IPS-15b (cell line): ENCODE measurements at regions not wholly inside any gene's neighbourhood (a gene's known extent, or its start where the extent isn't known, plus 50 kb on each side); places are given as distances from the start of the nearest gene placed in this dataset.
"Not testable (repeated sequence)": the region's sequence is repeated elsewhere in the genome, so short reads cannot be mapped to it uniquely, and the experiment has no call there.

Source experiments
- H3K27me3 ChIP-seq: one replicate; pipeline ENCODE4 v1.6.1; 2013; ENCODE audit warnings: low read length; ENCODE audit not compliant: control insufficient read depth, insufficient read depth
- H3K36me3 ChIP-seq: one replicate; pipeline ENCODE4 v1.6.1; 2013; ENCODE audit warnings: low read length; ENCODE audit not compliant: control insufficient read depth, insufficient read depth
- H3K4me1 ChIP-seq: one replicate; pipeline ENCODE4 v1.6.1; 2013; ENCODE audit warnings: mild to moderate bottlenecking, low read length; ENCODE audit not compliant: control insufficient read depth, insufficient read depth
- H3K4me3 ChIP-seq: one replicate; pipeline ENCODE4 v1.5.1; 2013; ENCODE audit warnings: low read depth, low read length
- H3K9ac ChIP-seq: one replicate; pipeline ENCODE4 v1.6.1; 2013; ENCODE audit warnings: low read depth, mild to moderate bottlenecking, low read length
- H3K9me3 ChIP-seq: one replicate; pipeline ENCODE4 v1.6.1; 2013; ENCODE audit warnings: mild to moderate bottlenecking, low read length; ENCODE audit not compliant: control insufficient read depth, insufficient read depth

GRCh38 chr2:14899621-14900414 is 267.3 kb downstream of the LRATD1 start:
- H3K36me3 ChIP-seq, result no peaks in the 10 kb centered on the region
- H3K27me3 ChIP-seq, result no peaks in the 10 kb centered on the region
- peaks cover 7% of the 10 kb centered on the region for H3K4me1 ChIP-seq
- H3K4me3 ChIP-seq, result no peak overlapping the region
- H3K9me3 ChIP-seq, result no peaks in the 10 kb centered on the region
- H3K9ac ChIP-seq, result no peak overlapping the region

- peaks cover 7% of the 10 kb centered on the region for H3K4me1 ChIP-seq
Observed at GRCh38 chr2:14901737-14902136, 269.2 kb downstream of the LRATD1 start.

GRCh38 chr2:14902953-14903352 is 270.4 kb downstream of the LRATD1 start:
- H3K9me3 ChIP-seq, result no peaks in the 10 kb centered on the region
- no peaks in the 10 kb centered on the region for H3K27me3 ChIP-seq
- H3K36me3 ChIP-seq, result no peaks in the 10 kb centered on the region
- H3K4me1 ChIP-seq, result peaks cover 7% of the 10 kb centered on the region
- H3K9ac ChIP-seq, result no peak overlapping the region
- H3K4me3 ChIP-seq, result no peak overlapping the region

More at GRCh38 chr2:14901737-14902136, 269.2 kb downstream of the LRATD1 start:
- H3K9me3 ChIP-seq, result no peaks in the 10 kb centered on the region
- H3K4me3 ChIP-seq, result no peak overlapping the region
- no peak overlapping the region for H3K9ac ChIP-seq
- H3K27me3 ChIP-seq, result no peaks in the 10 kb centered on the region
- no peaks in the 10 kb centered on the region for H3K36me3 ChIP-seq

DNA sequence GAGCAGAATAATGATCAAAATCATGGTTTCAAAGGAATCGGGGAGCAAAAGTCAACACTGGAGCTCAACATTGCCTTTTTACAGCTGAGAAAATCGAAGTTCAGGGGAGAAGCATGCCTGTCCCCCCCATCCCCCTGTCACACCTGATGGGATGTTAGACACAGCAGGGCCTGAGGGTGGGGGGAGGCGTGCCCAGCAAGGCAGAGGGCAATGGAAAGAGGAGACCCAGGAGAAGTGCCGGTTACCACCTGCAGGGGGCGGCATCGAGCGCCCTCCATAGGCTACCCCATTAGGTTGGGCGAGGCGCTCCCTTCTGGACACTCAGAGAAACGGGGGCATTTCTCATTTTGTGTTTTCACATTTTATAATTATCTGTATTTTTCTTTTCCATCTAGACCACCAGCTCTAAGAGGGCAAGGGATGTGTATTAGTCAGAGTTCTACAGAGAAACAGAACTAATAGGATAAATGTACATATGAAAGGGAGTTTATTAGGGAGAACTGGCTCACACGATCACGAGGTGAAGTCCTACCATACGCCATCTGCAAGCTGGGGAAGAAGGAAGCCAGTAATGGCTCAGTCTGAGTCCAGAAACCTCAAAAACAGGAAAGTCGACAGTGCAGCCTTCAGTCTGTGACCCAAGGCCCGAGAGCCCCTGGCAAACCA is 271.3 kb downstream of the LRATD1 start:
- no peaks in the 10 kb centered on the region for H3K9me3 ChIP-seq
- no peak overlapping the region for H3K4me3 ChIP-seq
- H3K9ac ChIP-seq, result no peak overlapping the region
- H3K27me3 ChIP-seq, result no peaks in the 10 kb centered on the region
- no peaks in the 10 kb centered on the region for H3K36me3 ChIP-seq
- H3K4me1 ChIP-seq, result peaks cover 7% of the 10 kb centered on the region

- not testable (repeated sequence) for H3K4me3 ChIP-seq, H3K27me3 ChIP-seq, H3K4me1 ChIP-seq, H3K9me3 ChIP-seq, H3K9ac ChIP-seq, H3K36me3 ChIP-seq
Observed at GRCh38 chr2:14904378-14904777, 271.9 kb downstream of the LRATD1 start.

GRCh38 chr2:14905571-14905970 is 273.1 kb downstream of the LRATD1 start:
- Histone ChIP-seq H3K4me3 (no peak overlapping the region), H3K27me3 (no peaks in the 10 kb centered on the region), H3K9ac (no peak overlapping the region), H3K9me3 (no peaks in the 10 kb centered on the region), H3K4me1 (peaks cover 7% of the 10 kb centered on the region), H3K36me3 (no peaks in the 10 kb centered on the region)

DNA sequence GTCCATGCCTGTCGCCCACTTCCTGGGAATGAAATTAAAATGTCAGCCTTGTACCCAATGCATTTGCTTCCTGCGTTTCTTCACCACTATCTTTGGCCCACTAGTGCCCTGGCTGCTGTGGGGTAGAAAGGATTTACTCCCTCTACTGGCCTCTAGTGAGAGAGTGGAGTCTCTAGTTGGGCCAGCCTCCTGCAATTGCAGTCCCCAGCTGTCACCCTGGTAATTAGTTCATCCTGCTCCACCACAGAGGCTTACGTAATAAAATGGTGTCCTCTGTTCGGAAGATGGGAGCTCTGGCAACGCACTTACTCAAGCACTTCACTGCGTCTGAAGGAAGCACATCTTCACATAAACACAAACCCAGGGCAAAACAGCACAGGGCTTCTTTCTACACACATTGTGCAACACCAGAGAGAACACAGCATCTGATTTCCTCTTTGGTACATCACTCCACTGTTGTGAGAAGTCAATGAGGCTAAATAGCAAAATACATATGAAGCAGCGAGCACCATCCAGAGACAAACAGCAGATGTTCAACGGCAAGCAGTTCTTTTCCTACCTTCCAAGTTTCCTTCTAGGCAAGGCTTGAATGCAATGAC is 274.6 kb downstream of the LRATD1 start:
- H3K4me1 ChIP-seq, result peaks cover 7% of the 10 kb centered on the region
- H3K4me3 ChIP-seq, result no peak overlapping the region
- H3K27me3 ChIP-seq, result no peaks in the 10 kb centered on the region
- no peaks in the 10 kb centered on the region for H3K9me3 ChIP-seq
- no peak overlapping the region for H3K9ac ChIP-seq
- H3K36me3 ChIP-seq, result no peaks in the 10 kb centered on the region

DNA sequence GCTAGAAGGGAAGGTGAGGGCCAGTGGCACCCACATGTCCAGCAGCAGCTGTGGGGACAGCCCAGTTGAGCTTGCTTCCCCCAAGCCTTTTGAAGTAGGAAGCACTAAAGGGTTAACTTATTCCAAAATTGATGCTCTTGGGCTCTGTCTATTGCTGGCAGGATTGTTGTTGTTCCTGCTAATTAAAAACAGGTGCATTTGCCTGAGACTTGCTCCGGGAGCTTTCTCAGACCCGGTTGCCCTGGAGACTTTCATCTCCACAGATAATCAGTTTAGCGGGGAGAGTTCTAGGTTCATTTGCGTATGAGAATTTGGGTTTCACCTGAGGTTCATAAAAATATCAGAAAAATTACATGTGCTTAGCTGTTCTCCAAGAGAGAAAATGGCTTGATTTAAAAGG is 277.3 kb downstream of the LRATD1 start:
- H3K4me3 ChIP-seq, result no peak overlapping the region
- H3K4me1 ChIP-seq, result no peaks in the 10 kb centered on the region
- no peaks in the 10 kb centered on the region for H3K27me3 ChIP-seq
- no peak overlapping the region for H3K9ac ChIP-seq
- H3K9me3 ChIP-seq, result no peaks in the 10 kb centered on the region
- no peaks in the 10 kb centered on the region for H3K36me3 ChIP-seq

DNA sequence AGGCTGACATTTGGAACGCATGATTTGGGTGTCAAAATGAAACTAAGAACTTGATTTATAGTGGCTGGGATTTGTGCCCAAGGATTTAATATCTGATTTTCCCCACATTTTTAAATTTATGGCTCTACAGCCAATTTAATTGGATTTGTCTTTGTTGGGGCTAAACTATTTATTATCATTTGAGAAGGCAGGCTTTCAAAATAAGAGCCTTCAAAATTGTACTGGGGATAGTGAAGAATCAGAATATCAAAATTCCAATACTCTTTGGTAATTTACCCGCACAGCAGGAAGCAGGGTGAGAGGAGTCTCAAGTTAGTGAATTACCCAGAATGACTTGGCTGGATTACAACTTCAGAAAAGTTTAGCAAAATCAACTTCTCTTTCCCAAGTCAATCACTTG is 278.1 kb downstream of the LRATD1 start:
- Histone ChIP-seq H3K4me3 (no peak overlapping the region), H3K4me1 (no peaks in the 10 kb centered on the region), H3K9me3 (no peaks in the 10 kb centered on the region), H3K9ac (no peak overlapping the region), H3K36me3 (no peaks in the 10 kb centered on the region), H3K27me3 (no peaks in the 10 kb centered on the region)

DNA sequence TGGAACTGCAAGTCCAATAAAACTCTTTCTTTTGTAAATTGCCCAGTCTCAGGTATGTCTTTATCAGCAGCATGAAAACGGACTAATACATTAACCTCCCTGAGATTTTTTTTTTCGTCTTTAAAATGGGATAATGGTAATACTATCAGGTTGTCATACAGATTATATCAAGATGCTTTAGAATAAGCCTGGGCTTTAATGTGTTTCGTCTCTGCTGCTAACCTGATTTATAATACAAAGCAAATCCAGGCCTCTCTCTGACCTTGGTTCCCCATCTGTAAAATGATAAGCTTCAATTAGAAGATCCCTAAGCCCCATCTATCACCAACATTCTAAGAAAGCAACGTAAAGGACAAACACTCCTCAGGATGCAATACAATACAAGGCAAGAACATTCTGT is 283.5 kb downstream of the LRATD1 start:
- Histone ChIP-seq H3K36me3 (no peaks in the 10 kb centered on the region), H3K4me3 (no peak overlapping the region), H3K9ac (no peak overlapping the region), H3K27me3 (no peaks in the 10 kb centered on the region), H3K4me1 (no peaks in the 10 kb centered on the region), H3K9me3 (no peaks in the 10 kb centered on the region)

- Histone ChIP-seq H3K27me3 (no peaks in the 10 kb centered on the region), H3K9me3 (no peaks in the 10 kb centered on the region), H3K36me3 (no peaks in the 10 kb centered on the region), H3K4me3 (no peak overlapping the region), H3K9ac (no peak overlapping the region), H3K4me1 (no peaks in the 10 kb centered on the region)
Observed at GRCh38 chr2:14923820-14924580, 291.5 kb downstream of the LRATD1 start.
